HG03460 (cell line): ENCODE measurements at regions not wholly inside any gene's neighbourhood (a gene's known extent, or its start where the extent isn't known, plus 50 kb on each side); places are given as distances from the start of the nearest gene placed in this dataset.

Source experiments
- ATAC-seq: cut with Tn5 transposase; IDR thresholded peaks from one replicate; pipeline ENCODE4 v1.9.1; 2021; ENCODE audit not compliant: unreplicated experiment

DNA sequence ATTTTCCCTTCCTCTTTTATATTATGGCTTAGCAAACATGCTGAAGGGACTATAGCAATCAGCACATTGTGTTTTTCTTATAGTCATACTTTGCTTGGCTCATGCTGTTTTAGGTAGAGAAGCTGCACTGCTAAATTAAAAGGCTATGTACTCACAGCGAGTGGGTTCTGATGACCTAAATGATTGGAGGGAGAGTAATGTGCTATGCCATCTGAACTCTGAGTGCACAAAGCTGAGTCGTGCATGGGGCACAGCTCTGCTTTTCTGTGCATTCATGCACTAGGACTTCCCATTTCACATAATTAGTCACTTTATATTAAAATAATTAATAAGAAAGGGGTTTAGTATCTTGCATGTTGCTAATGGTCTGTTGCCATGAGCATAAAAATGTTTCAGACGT is 132.7 kb upstream of the ADGRL3 start:
- no peak for ATAC-seq

- ATAC-seq: no peak
Observed at GRCh38 chr4:61068060-61068459, 132.1 kb upstream of the ADGRL3 start.

DNA sequence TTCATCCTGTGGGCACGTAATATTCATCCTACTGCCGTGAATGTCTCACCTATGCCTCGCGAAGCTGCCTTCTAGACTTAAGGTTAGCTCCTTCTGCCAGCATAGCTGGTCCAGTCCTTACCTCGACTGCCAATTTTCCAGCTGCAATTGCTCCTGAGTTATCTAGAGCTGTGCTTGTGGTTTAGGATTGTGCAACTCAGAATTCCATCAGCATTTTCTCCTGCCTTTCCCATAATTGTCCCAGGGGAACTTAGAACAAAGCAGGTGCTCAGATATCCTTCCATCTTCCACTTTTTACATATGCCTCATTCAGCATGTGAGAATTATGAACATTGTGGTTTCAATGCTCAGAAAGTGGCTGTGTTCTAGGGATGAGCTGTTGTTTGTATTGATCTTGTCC is 131.4 kb upstream of the ADGRL3 start:
- no peak for ATAC-seq

DNA sequence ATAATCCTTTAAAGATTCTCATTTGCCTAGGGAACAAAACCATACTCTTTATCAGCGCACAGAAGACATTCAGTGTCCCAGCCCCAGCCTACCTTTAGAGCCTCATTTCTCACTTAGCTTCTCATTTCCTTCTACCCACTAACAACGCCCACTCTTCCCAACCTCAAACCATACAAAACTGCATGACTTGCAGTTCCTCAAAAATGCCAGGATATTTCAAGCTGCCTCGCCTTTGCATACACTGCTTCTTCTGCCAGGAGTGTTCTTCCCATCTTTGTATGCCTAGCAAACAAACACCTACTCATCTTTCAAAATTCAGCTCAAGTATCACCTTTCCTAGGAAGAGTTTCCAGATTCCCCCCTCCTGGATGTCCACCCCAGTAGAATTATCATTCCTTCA is 129.9 kb upstream of the ADGRL3 start:
- no peak for ATAC-seq

DNA sequence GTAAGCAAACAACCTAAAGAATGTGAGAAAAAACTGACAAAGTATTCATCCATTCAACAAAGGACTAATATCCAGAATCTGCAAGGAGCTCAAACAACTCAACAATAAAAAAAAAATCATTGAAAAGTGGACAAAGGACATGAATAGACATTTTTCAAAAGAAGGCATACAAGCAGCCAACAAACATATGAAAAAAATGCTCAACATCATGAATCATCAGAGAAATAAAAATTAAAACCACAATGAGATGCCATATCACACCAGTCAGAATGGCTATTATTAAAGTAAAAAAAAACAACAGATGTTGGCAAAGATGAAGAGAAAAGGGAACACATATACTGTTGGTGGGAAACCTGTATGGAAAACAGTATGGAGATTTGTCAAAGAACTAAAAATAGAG is 120.7 kb upstream of the ADGRL3 start:
- no peak for ATAC-seq

DNA sequence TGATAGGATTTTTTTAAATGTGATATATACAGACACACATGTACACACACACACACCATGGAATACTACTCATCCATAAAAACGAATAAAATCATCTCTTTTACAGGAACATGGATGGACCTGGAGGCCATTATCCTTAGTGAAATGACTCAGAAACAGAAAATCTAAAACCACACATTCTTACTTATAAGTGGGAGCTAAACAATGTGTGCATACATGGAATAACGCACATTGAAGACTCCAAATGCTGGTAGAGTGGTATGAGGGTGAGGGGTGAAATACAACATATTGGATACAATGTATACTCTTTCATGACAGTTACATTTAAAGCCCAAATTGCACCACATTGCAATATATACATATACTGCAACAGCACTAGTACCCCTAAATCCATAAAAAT is 120.2 kb upstream of the ADGRL3 start:
- ATAC-seq: no peak

- no peak for ATAC-seq
Observed at GRCh38 chr4:61085534-61085933, 114.6 kb upstream of the ADGRL3 start.

DNA sequence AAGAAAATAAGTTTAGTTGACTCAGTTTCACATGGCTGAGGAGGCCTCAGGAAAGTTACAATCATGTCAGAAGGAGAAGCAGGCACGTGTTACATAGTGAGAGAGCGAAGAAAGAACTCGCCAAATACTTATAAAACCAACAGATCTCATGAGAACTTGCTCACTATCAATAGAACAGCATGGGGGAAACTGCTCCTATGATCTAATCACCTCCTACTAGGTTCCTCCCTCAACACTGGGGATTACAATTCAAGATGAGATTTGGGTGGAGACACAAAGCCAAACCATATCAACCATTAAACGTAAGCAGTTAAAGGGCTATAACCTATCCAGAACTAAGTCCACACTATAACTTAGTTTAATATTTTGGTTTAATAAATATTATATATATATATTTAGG is 113.8 kb upstream of the ADGRL3 start:
- no peak for ATAC-seq

GRCh38 chr4:61086979-61087378 is 113.1 kb upstream of the ADGRL3 start:
- no peak for ATAC-seq

DNA sequence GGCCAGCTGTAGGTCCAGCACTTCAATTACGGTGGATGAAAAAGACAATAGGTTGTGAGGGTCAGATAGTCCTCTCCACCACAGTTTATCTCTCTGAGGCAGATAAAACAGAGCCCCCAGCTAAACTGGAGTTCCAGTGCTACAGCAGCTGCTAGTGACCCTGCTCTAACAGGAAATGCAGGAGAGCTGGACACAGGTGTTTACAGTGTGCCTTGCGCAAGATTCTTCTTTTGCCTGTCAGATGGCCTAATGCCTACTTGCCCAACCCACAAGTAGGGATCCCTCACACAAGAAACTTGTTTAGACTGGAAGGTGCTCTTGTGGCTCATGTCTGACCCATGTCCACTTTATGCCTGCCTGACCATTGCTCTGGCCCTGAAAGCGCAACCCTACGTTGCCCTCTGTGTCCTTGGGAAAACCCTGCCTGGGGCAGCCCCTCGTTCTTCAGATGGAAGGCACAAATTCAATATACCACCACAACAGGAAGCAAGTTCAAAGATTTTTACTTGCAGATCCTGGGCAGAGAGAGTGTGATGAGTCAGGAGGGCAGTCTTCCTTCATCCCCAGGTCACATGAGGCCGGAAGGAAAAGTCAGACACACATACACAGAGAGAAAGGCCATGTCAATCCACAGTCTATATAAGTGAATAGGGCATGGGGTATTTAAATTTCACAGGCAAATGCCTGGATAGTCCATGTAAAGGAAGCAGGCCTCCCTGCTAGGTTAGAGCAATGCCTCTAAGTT is 105.1 kb upstream of the ADGRL3 start:
- no peak for ATAC-seq

GRCh38 chr4:61128682-61129081 is 71.4 kb upstream of the ADGRL3 start:
- ATAC-seq: no peak

DNA sequence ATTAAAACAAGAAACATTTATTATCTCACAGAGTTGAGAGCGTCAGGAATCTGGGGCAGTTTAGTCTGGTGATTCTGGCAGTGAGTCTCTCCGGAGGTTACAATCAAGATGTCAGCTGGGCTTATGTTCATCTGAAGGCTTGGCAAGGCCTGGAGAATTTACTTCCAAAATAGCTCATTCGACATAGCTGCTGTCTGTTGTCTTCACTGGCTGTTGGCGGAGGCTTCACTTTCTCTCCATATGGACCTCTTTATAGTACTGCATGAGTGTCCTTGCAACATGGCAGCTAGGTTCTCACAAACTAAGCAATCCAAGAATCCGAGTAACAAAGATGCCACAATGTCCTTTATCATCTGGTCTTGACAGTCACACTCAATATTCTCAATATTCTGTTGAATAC is 70.2 kb upstream of the ADGRL3 start:
- no peak for ATAC-seq

DNA sequence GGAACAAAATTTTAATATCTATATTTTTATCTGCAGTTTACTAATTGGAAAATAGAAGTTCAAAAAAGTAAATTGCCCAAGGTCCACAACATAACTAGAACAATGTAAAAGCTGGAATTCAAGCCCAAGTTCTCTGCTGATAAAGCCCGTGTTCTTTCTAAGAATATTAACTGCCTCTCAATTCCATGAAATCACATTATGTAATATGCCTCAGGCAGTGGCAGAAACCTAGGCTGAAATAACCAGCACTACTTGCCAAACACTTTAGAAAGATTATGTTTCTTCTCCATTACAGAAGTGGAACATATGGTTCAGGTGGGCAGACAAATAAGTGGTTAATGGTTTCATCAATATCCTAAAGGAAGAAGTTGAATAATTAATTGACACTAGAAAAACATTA is 56.7 kb upstream of the ADGRL3 start:
- ATAC-seq: no peak

DNA sequence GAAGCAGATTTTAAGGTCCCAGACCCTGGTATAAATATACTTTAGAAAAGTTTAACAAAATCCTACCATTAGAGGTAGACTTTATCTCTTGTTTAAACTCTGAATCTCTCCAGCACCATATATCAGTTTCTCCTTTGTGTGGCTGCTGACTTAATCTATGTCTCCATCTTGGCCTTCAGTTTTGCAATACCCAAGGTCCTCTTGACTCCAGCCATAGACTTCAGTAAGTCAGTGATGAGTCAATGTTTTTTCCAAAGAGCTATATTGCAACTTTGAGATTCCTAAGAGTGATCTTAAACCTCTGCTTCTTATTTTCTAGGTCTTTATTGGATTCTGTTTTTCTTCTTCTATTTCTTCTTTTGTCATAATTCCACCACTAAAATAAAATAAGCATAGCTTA is 50.8 kb upstream of the ADGRL3 start:
- ATAC-seq: no peak
